Neuronal stem cell (in vitro differentiated cells): ENCODE measurements at regions not wholly inside any gene's neighbourhood (a gene's known extent, or its start where the extent isn't known, plus 50 kb on each side); places are given as distances from the start of the nearest gene placed in this dataset.

Experiments
- DNase-seq: peaks from one replicate; pipeline ENCODE4 v3.0.0-alpha.2; 2013; ENCODE audit warnings: low spot score
- H2AFZ ChIP-seq: one replicate; pipeline ENCODE4 v1.6.1; 2013; ENCODE audit warnings: mild to moderate bottlenecking, low read length, inconsistent platforms
- H2AK5ac ChIP-seq: 2 replicates; pipeline ENCODE4 v1.6.1; 2013; ENCODE audit warnings: low read depth, mild to moderate bottlenecking, inconsistent platforms, low read length, moderate library complexity, mixed read lengths
- H2BK120ac ChIP-seq: 2 replicates; pipeline ENCODE4 v1.6.1; 2013; ENCODE audit warnings: low read depth, mild to moderate bottlenecking, inconsistent platforms, low read length, moderate library complexity, mixed read lengths
- H2BK12ac ChIP-seq: one replicate; pipeline ENCODE4 v1.6.1; 2013; ENCODE audit warnings: low read length, inconsistent platforms
- H2BK15ac ChIP-seq: 2 replicates; pipeline ENCODE4 v1.6.1; 2013; ENCODE audit warnings: mild to moderate bottlenecking, low read length, inconsistent platforms, mixed read lengths
- H2BK5ac ChIP-seq: one replicate; pipeline ENCODE4 v1.6.1; 2013; ENCODE audit warnings: inconsistent platforms, mild to moderate bottlenecking, low read length, moderate library complexity
- H3K14ac ChIP-seq: one replicate; pipeline ENCODE4 v1.6.1; 2013; ENCODE audit warnings: low read length, inconsistent platforms
- H3K18ac ChIP-seq: 2 replicates; pipeline ENCODE4 v1.6.1; 2013; ENCODE audit warnings: low read length, inconsistent platforms
- H3K23ac ChIP-seq: 2 replicates; pipeline ENCODE4 v1.6.1; 2013; ENCODE audit warnings: low read depth, mild to moderate bottlenecking, mixed read lengths, low read length, inconsistent platforms; ENCODE audit not compliant: poor library complexity
- H3K27ac ChIP-seq: replicated peaks from 3 replicates; pipeline ENCODE4 v1.5.1; 2013; ENCODE audit warnings: low read length, inconsistent platforms
- H3K27me3 ChIP-seq, 3 experiments: 2 replicates each; pipeline ENCODE4 v1.6.1; 2013; ENCODE audit warnings: low read length in 3 of 3, mild to moderate bottlenecking in 2 of 3, inconsistent platforms in 1 of 3, low read depth in 1 of 3, mixed read lengths in 1 of 3, moderate library complexity in 1 of 3; ENCODE audit not compliant: control insufficient read depth in 3 of 3, insufficient read depth in 3 of 3
- H3K36me3 ChIP-seq, 2 donors: replicated peaks in 1 of 2; 2 replicates each; pipeline ENCODE4 v1.6.1; 2013; ENCODE audit warnings: low read length in 2 of 2; ENCODE audit not compliant: control insufficient read depth in 2 of 2, insufficient read depth in 2 of 2
- H3K4ac ChIP-seq: 2 replicates; pipeline ENCODE4 v1.6.1; 2013; ENCODE audit warnings: inconsistent platforms, mild to moderate bottlenecking, low read length, moderate library complexity
- H3K4me1 ChIP-seq, 2 donors: 1 replicate in 1 of 2; 2 replicates in 1 of 2; pipeline ENCODE4 v1.6.1; 2013; ENCODE audit warnings: low read length in 2 of 2, low read depth in 1 of 2; ENCODE audit not compliant: control insufficient read depth in 2 of 2, insufficient read depth in 1 of 2
- H3K4me2 ChIP-seq: one replicate; pipeline ENCODE4 v1.6.1; 2013; ENCODE audit warnings: mild to moderate bottlenecking, low read length, inconsistent platforms; ENCODE audit not compliant: insufficient read depth, poor library complexity, severe bottlenecking
- H3K4me3 ChIP-seq, 2 donors: 2 replicates each; pipeline ENCODE4 v1.5.1; 2013; ENCODE audit warnings: low read length in 2 of 2, mild to moderate bottlenecking in 2 of 2, inconsistent platforms in 1 of 2, moderate library complexity in 1 of 2
- H3K79me1 ChIP-seq: one replicate; pipeline ENCODE4 v1.6.1; 2013; ENCODE audit warnings: low read depth, mild to moderate bottlenecking, inconsistent platforms, low read length, moderate library complexity
- H3K9ac ChIP-seq: one replicate; pipeline ENCODE4 v1.6.1; 2013; ENCODE audit warnings: mild to moderate bottlenecking, low read depth, low read length, inconsistent platforms; ENCODE audit not compliant: poor library complexity
- H3K9me3 ChIP-seq, 2 donors: replicated peaks in 1 of 2; 2 replicates each; pipeline versions ENCODE3 to v1.6.1; 2013; ENCODE audit warnings: low read length in 2 of 2, mild to moderate bottlenecking in 2 of 2, inconsistent platforms in 1 of 2, low read depth in 1 of 2, mixed read lengths in 1 of 2, moderate library complexity in 1 of 2; ENCODE audit not compliant: control insufficient read depth in 2 of 2, insufficient read depth in 1 of 2
- H4K8ac ChIP-seq: one replicate; pipeline ENCODE4 v1.6.1; 2013; ENCODE audit warnings: low read depth, mild to moderate bottlenecking, inconsistent platforms, low read length, moderate library complexity
- H4K91ac ChIP-seq: one replicate; pipeline ENCODE4 v1.6.1; 2013; ENCODE audit warnings: low read length, low read depth, mild to moderate bottlenecking, inconsistent platforms; ENCODE audit not compliant: poor library complexity
- WGBS, 2 donors: extraction: QIAGEN DNeasy Blood & Tissue Kit; methylation state at CpG; one replicate each; pipeline ENCODE4 v1.1.7; 2013; ENCODE audit warnings: missing lambda C conversion rate in 2 of 2, mixed read lengths in 1 of 2; ENCODE audit not compliant: insufficient read length in 2 of 2, insufficient replicate concordance in 1 of 2; ENCODE audit errors: extremely low coverage in 2 of 2; 5-methylcytosine and 5-hydroxymethylcytosine counted together

DNA sequence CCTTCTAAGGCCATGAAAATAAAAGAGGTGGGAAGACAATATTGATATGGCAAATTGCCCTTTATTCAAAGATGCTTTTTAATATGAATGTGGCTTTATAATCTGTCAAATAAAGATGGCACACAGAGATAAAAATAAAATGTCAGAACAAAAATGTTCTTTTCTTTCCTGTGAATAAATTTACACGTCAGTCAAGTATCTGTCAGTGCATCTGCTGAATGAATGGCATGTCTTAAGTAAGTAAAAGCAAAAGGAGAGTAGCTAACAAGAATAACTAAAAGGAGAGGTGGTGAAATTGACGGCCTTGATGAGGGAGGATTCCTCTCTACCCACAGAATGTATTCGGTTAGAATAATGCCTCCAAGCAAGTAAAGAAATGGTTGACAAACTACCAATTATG lies 1021.7 kb upstream of the GBE1 start:
- Histone ChIP-seq H2AFZ (no peak overlapping the region), H3K9me3 (no peaks in the 10 kb centered on the region), H4K8ac (no peak overlapping the region), H3K27me3 (no peaks in the 10 kb centered on the region), H3K14ac (no peak overlapping the region), H2BK5ac (no peak overlapping the region), H2AK5ac (no peak overlapping the region), H2BK120ac (no peak overlapping the region), H2BK12ac (no peak overlapping the region), H3K4me2 (no peak overlapping the region), H3K23ac (no peak overlapping the region), H3K79me1 (no peaks in the 10 kb centered on the region), H3K36me3 (no peaks in the 10 kb centered on the region), H2BK15ac (no peak overlapping the region), H3K18ac (no peak overlapping the region), H3K4me3 (no peak overlapping the region), H3K4ac (no peak overlapping the region), H3K27ac (no peak overlapping the region), H3K4me1 (no peaks in the 10 kb centered on the region), H4K91ac (no peak overlapping the region), H3K9ac (no peak overlapping the region)
- no CpG with 5 or more reads among the region's 3 CpGs for WGBS, 2 donors
- DNase-seq = no peak

DNA sequence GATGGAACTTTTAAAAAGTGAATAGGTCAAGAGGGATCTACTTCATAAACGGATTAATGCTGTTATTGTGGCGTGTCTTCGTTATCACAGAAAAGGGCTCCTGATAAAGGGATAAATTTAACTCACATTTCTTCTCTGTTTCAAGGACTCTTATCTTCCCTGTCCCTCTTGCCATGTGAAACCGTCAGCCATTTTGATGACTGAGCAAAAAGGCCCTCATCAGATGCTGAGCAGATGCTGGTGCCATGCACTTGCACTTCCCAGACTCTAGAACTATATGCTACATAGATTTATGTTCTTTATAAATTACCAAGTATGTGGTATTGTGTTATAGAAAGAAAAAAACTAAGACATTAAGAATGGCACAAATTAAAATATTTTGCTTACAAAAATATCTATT lies 1011.8 kb upstream of the GBE1 start:
- Histone ChIP-seq H2BK5ac (no peak overlapping the region), H3K9me3 (peaks cover 0 to 2% of the 10 kb centered on the region in 2 donors), H3K36me3 (no peaks in the 10 kb centered on the region), H3K4me1 (no peaks in the 10 kb centered on the region), H3K4me3 (no peak overlapping the region), H3K18ac (no peak overlapping the region), H3K27ac (no peak overlapping the region), H3K79me1 (no peaks in the 10 kb centered on the region), H2BK12ac (no peak overlapping the region), H2AFZ (peak overlapping the region; percentile 49), H3K4ac (no peak overlapping the region), H2BK15ac (no peak overlapping the region), H4K8ac (no peak overlapping the region), H3K27me3 (no peaks in the 10 kb centered on the region), H3K14ac (no peak overlapping the region), H3K9ac (no peak overlapping the region), H3K4me2 (no peak overlapping the region), H3K23ac (no peak overlapping the region), H4K91ac (no peak overlapping the region), H2BK120ac (no peak overlapping the region), H2AK5ac (no peak overlapping the region)
- no peak for DNase-seq
- WGBS, 2 donors = no CpG with 5 or more reads among the region's 4 CpGs

DNA sequence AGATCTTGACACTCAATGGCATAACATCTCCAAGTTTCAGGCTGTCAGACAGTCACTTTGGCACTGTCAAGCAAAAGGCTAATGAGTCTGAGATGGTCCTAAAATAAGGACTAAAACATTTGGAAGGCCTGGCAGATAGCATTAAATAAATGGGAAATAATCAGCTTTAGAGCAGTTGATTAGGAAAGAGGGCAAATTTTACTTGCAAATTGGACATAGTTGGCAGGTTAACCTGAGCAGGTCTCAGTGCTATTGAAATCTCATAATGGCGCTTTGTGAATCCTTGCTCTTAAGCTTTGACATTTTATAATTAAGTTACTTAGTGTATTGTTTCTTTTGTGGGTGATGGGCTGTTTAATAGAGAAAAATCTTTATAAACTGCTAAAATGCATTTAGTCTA lies 1003.1 kb upstream of the GBE1 start:
- no peak overlapping the region for H2AK5ac ChIP-seq
- H2BK120ac ChIP-seq = no peak overlapping the region
- no peak overlapping the region for H3K27ac ChIP-seq
- no peak overlapping the region for H3K23ac ChIP-seq
- no peaks in the 10 kb centered on the region for H3K36me3 ChIP-seq
- no peak for DNase-seq
- H4K91ac ChIP-seq = no peak overlapping the region
- H2BK12ac ChIP-seq = no peak overlapping the region
- H3K4me2 ChIP-seq = no peak overlapping the region
- no peak overlapping the region for H3K9ac ChIP-seq
- no peak overlapping the region for H3K18ac ChIP-seq
- H3K4me1 ChIP-seq = no peaks in the 10 kb centered on the region
- H3K79me1 ChIP-seq = no peaks in the 10 kb centered on the region
- no peak overlapping the region for H3K14ac ChIP-seq
- H3K27me3 ChIP-seq = no peaks in the 10 kb centered on the region
- no peaks in the 10 kb centered on the region for H3K9me3 ChIP-seq
- H3K4ac ChIP-seq = no peak overlapping the region
- H4K8ac ChIP-seq = no peak overlapping the region
- no CpG with 5 or more reads among the region's 1 CpG for WGBS, 2 donors
- H3K4me3 ChIP-seq = no peak overlapping the region
- no peak overlapping the region for H2AFZ ChIP-seq
- H2BK15ac ChIP-seq = no peak overlapping the region
- no peak overlapping the region for H2BK5ac ChIP-seq

DNA sequence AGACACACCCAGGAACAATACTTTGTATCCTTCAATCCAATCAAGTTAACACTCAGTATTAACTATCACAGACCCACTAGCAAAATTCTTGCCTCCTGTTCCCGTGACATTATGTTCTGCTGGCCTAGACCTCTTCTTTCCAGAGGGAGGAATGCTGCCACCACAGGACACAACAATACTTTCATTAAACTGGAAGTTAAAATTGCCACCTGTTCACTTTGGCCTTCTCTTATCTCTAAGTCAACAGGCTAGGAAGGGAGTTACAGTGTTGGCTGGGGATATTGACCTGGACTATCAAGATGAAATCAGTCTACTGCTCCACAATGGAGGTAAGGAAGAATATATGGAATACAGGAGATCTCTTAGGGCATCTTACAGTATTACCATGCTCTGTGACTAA lies 1000.4 kb upstream of the GBE1 start:
- Histone ChIP-seq H2AFZ (no peak overlapping the region), H2AK5ac (no peak overlapping the region), H4K8ac (no peak overlapping the region), H2BK15ac (no peak overlapping the region), H3K23ac (no peak overlapping the region), H2BK12ac (no peak overlapping the region), H3K4me1 (peaks cover 0 to 1% of the 10 kb centered on the region in 2 donors), H3K9me3 (no peaks in the 10 kb centered on the region), H4K91ac (no peak overlapping the region), H3K79me1 (no peaks in the 10 kb centered on the region), H3K4me2 (no peak overlapping the region), H3K4ac (no peak overlapping the region), H2BK120ac (no peak overlapping the region), H2BK5ac (no peak overlapping the region), H3K9ac (no peak overlapping the region), H3K27ac (no peak overlapping the region), H3K27me3 (no peaks in the 10 kb centered on the region), H3K14ac (no peak overlapping the region), H3K36me3 (no peaks in the 10 kb centered on the region), H3K4me3 (no peak overlapping the region), H3K18ac (no peak overlapping the region)
- no peak for DNase-seq
- no CpG with 5 or more reads among the region's 1 CpG for WGBS, 2 donors
